GM23338 (cell line): ENCODE measurements at regions not wholly inside any gene's neighbourhood (a gene's known extent, or its start where the extent isn't known, plus 50 kb on each side); places are given as distances from the start of the nearest gene placed in this dataset.

Experiments
- ATAC-seq: fragments of 200-7000 bp; cut with Tn5 transposase; 3 replicates; pipeline ENCODE4 v1.9.1; 2020
- DNase-seq: peaks from one replicate; pipeline ENCODE4 v3.0.0-alpha.2; 2015; ENCODE audit warnings: low spot score
- H2AFZ ChIP-seq: fragments of 200-600 bp; sonication (generic); 2 replicates; pipeline ENCODE4 v1.8.0; 2016; ENCODE audit warnings: antibody characterized with exemption, mild to moderate bottlenecking, moderate library complexity
- H3F3A ChIP-seq: fragments of 200-600 bp; sonication (generic); replicated peaks from 2 replicates; pipeline ENCODE4 v1.8.0; 2017; ENCODE audit warnings: antibody characterized with exemption, mixed run types, low read depth
- H3K27ac ChIP-seq: fragments of 200-600 bp; sonication (generic); 2 replicates; pipeline ENCODE4 v1.6.1; 2016; ENCODE audit warnings: low read depth
- H3K27me3 ChIP-seq: fragments of 200-600 bp; sonication (generic); 2 replicates; pipeline ENCODE4 v1.8.0; 2016; ENCODE audit warnings: mild to moderate bottlenecking, mixed run types, moderate library complexity; ENCODE audit not compliant: insufficient read depth
- H3K36me3 ChIP-seq: fragments of 200-600 bp; sonication (generic); 2 replicates; pipeline ENCODE4 v1.8.0; 2016; ENCODE audit warnings: mild to moderate bottlenecking; ENCODE audit not compliant: insufficient read depth
- H3K4me1 ChIP-seq: fragments of 200-600 bp; sonication (generic); 2 replicates; pipeline ENCODE4 v1.8.0; 2016; ENCODE audit warnings: mild to moderate bottlenecking, moderate library complexity; ENCODE audit not compliant: insufficient read depth
- H3K4me2 ChIP-seq: fragments of 200-600 bp; sonication (generic); 2 replicates; pipeline ENCODE4 v1.7.1; 2017; ENCODE audit warnings: mixed run types
- H3K4me3 ChIP-seq: fragments of 200-600 bp; sonication (generic); 2 replicates; pipeline ENCODE4 v1.6.1; 2016; ENCODE audit warnings: mixed run types
- H3K79me2 ChIP-seq: fragments of 200-600 bp; sonication (generic); replicated peaks from 2 replicates; pipeline ENCODE4 v1.8.0; 2017; ENCODE audit warnings: mild to moderate bottlenecking; ENCODE audit not compliant: insufficient read depth
- H3K9me2 ChIP-seq: fragments of 200-600 bp; sonication (generic); 2 replicates; pipeline ENCODE4 v1.8.0; 2017; ENCODE audit not compliant: insufficient read depth
- H4K20me1 ChIP-seq: fragments of 200-600 bp; sonication (generic); replicated peaks from 2 replicates; pipeline ENCODE4 v1.8.0; 2017; ENCODE audit warnings: mild to moderate bottlenecking; ENCODE audit not compliant: insufficient read depth
- H3K27ac Mint-ChIP-seq: 2 replicates; pipeline ENCODE4 v1.8.0; 2020; ENCODE audit warnings: inconsistent platforms, mild to moderate bottlenecking, moderate library complexity, mixed read lengths
- H3K27me3 Mint-ChIP-seq: 3 replicates; pipeline ENCODE4 v1.8.0; 2022; ENCODE audit warnings: low read depth, mild to moderate bottlenecking, moderate library complexity, mixed read lengths, inconsistent platforms; ENCODE audit not compliant: insufficient read depth, poor library complexity
- H3K36me3 Mint-ChIP-seq: 3 replicates; pipeline ENCODE4 v1.8.0; 2021; ENCODE audit warnings: low read depth, mild to moderate bottlenecking, inconsistent platforms, moderate library complexity, mixed read lengths
- H3K4me1 Mint-ChIP-seq: 3 replicates; pipeline ENCODE4 v1.8.0; 2020; ENCODE audit warnings: mild to moderate bottlenecking, inconsistent platforms, mixed read lengths
- H3K4me3 Mint-ChIP-seq: 3 replicates; pipeline ENCODE4 v1.8.0; 2021; ENCODE audit warnings: moderate library complexity, mild to moderate bottlenecking, inconsistent platforms, mixed read lengths
- H3K9me3 Mint-ChIP-seq: 3 replicates; pipeline ENCODE4 v1.8.0; 2020; ENCODE audit warnings: moderate library complexity, mild to moderate bottlenecking, inconsistent platforms, mixed read lengths
- EZH2 ChIP-seq: fragments of 200-600 bp; sonication (generic); IDR thresholded peaks from one replicate; pipeline ENCODE4 v1.8.0; 2017; ENCODE audit warnings: antibody characterized with exemption, mild to moderate bottlenecking, low read depth; ENCODE audit not compliant: unreplicated experiment
- EZH2phosphoT487 ChIP-seq: fragments of 200-600 bp; sonication (generic); IDR thresholded peaks from one replicate; pipeline ENCODE4 v1.8.1; 2018; ENCODE audit warnings: antibody characterized with exemption; ENCODE audit not compliant: unreplicated experiment
- NANOG ChIP-seq: IDR thresholded peaks from 2 replicates; pipeline ENCODE4 v1.6.1; 2016; ENCODE audit warnings: antibody characterized with exemption, borderline replicate concordance
- STAT1 ChIP-seq: IDR thresholded peaks from one replicate; pipeline ENCODE4 v1.6.1; 2016; ENCODE audit warnings: antibody characterized with exemption; ENCODE audit not compliant: unreplicated experiment
- ZNF114 ChIP-seq: fragments of 250-450 bp; sonication (Bioruptor Pico); IDR thresholded peaks from 2 replicates; pipeline ENCODE4 v1.5.0; 2020; ENCODE audit warnings: mild to moderate bottlenecking, moderate library complexity
- ZNF331 ChIP-seq: fragments of 250-450 bp; sonication (Bioruptor Pico); IDR thresholded peaks from 2 replicates; pipeline ENCODE4 v1.5.0; 2020; ENCODE audit warnings: low read depth, mild to moderate bottlenecking, moderate library complexity
- TF ChIP-seq, protein P1 (sequence below), 2 experiments: fragments of 200-600 bp in 1 of 2; sonication (generic) in 1 of 2; conservative IDR thresholded peaks; 2 replicates each; pipeline versions ENCODE4 v1.5.1 to v1.6.1; 2016 to 2017; ENCODE audit warnings: antibody characterized with exemption in 2 of 2, low read depth in 2 of 2, mild to moderate bottlenecking in 2 of 2, moderate library complexity in 1 of 2
- TF ChIP-seq, protein P2 (sequence below): IDR thresholded peaks from one replicate; pipeline ENCODE4 v1.6.1; 2018; ENCODE audit warnings: antibody characterized with exemption; ENCODE audit not compliant: unreplicated experiment
- TF ChIP-seq, protein P3 (sequence below): IDR thresholded peaks from 2 replicates; pipeline ENCODE4 v1.6.1; 2016; ENCODE audit warnings: antibody characterized with exemption

DNA sequence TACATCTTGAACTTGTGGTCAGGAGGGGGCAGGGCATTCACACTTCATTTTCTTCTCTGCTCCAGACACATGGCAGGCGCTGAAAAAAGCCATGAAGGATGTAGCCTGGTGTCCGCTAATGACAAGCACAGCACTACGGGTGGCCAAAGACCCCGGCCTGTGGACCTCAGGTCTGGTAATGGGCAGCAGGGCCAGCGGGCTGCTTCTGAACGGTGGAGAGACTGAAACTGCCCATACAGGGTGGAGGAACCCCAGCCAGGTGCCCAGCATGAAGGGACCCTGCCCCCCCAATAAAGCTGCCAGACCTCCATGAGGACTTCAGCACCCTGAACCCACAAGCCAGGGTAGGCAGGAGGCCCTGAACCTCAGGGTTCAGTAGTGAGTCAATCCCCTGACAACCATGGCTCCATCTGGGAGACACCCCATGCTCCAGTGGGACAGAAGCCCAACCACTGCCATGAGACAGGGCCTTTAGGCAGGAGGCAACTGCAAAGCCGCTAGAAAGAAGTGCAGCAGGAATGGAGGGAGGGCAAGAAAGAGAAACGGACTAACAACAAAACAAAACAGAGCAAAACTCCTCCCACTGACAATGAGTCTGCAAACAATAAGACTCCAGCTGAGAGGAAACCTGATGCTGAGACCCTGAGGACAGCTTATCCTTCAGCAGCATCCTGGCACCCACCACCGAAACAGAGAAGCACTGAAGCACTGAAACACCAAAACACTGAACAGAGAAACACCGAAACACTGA lies 140.2 kb upstream of the PPP2R2D start (continued):
- TF ChIP-seq, protein P1, sequence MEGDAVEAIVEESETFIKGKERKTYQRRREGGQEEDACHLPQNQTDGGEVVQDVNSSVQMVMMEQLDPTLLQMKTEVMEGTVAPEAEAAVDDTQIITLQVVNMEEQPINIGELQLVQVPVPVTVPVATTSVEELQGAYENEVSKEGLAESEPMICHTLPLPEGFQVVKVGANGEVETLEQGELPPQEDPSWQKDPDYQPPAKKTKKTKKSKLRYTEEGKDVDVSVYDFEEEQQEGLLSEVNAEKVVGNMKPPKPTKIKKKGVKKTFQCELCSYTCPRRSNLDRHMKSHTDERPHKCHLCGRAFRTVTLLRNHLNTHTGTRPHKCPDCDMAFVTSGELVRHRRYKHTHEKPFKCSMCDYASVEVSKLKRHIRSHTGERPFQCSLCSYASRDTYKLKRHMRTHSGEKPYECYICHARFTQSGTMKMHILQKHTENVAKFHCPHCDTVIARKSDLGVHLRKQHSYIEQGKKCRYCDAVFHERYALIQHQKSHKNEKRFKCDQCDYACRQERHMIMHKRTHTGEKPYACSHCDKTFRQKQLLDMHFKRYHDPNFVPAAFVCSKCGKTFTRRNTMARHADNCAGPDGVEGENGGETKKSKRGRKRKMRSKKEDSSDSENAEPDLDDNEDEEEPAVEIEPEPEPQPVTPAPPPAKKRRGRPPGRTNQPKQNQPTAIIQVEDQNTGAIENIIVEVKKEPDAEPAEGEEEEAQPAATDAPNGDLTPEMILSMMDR (conservative IDR thresholded peaks at IDR 0.05; ENCODE audit: low read depth in 2 of 2): no peak
- TF ChIP-seq EZH2phosphoT487: no peak
- TF ChIP-seq, protein P2, sequence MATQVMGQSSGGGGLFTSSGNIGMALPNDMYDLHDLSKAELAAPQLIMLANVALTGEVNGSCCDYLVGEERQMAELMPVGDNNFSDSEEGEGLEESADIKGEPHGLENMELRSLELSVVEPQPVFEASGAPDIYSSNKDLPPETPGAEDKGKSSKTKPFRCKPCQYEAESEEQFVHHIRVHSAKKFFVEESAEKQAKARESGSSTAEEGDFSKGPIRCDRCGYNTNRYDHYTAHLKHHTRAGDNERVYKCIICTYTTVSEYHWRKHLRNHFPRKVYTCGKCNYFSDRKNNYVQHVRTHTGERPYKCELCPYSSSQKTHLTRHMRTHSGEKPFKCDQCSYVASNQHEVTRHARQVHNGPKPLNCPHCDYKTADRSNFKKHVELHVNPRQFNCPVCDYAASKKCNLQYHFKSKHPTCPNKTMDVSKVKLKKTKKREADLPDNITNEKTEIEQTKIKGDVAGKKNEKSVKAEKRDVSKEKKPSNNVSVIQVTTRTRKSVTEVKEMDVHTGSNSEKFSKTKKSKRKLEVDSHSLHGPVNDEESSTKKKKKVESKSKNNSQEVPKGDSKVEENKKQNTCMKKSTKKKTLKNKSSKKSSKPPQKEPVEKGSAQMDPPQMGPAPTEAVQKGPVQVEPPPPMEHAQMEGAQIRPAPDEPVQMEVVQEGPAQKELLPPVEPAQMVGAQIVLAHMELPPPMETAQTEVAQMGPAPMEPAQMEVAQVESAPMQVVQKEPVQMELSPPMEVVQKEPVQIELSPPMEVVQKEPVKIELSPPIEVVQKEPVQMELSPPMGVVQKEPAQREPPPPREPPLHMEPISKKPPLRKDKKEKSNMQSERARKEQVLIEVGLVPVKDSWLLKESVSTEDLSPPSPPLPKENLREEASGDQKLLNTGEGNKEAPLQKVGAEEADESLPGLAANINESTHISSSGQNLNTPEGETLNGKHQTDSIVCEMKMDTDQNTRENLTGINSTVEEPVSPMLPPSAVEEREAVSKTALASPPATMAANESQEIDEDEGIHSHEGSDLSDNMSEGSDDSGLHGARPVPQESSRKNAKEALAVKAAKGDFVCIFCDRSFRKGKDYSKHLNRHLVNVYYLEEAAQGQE: no peak
- TF ChIP-seq, protein P3, sequence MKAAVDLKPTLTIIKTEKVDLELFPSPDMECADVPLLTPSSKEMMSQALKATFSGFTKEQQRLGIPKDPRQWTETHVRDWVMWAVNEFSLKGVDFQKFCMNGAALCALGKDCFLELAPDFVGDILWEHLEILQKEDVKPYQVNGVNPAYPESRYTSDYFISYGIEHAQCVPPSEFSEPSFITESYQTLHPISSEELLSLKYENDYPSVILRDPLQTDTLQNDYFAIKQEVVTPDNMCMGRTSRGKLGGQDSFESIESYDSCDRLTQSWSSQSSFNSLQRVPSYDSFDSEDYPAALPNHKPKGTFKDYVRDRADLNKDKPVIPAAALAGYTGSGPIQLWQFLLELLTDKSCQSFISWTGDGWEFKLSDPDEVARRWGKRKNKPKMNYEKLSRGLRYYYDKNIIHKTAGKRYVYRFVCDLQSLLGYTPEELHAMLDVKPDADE: no peak
- no peak for TF ChIP-seq STAT1
- TF ChIP-seq EZH2: no peak

DNA sequence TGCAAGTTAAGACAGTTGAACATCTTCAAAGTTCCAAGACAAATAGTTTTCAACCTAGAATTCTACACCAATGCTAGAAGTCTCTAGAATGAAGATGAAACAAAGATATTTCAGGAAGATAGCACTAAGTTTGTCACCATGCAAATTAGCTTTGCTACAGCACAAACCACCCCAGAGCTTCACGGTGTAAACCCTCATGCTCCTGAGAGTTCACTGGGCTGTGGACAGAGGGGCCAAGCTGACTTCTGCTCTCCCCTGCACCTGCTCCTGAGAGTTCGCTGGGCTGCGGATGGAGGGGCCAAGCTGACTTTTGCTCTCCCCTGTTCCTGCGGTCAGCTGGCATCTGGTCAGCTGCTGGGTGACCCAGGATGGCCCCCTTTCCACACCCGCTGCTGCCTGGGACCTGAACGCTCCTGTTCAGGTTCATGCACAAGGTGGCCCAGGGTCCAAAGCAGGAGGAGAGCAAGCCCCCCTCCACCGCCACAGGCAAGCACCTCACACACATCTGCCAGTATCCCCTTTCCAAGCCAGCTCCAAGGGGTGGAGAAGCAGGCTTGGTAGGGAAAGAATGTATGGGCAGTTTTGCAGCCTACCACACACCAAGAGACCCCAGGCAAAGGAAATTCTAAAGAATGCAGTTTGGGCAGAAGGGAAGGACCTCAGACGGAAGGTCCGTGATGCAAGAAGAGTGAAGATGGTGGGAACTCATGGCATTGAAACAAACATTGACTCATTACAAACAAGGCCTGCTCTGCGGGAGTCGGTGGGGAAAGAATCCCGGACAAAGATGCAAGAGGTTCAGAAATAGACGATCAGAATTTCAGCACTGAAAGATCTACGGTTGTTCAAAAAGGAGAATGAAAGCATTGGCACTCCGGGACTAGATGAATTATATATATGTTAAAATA lies 137.8 kb upstream of the PPP2R2D start:
- ATAC-seq (no peak), DNase-seq (no peak)
- H3K27me3 Mint-ChIP-seq: peaks cover 4% of the 10 kb centered on the region
- Histone ChIP-seq H3K36me3 (no peaks in the 10 kb centered on the region), H3K4me1 (peaks cover 15% of the 10 kb centered on the region; the same call in 1 of the 2 replicates), H3F3A (no peaks in the 10 kb centered on the region; the same call in 1 of the 2 replicates), H3K4me3 (no peak overlapping the region), H3K79me2 (no peaks in the 10 kb centered on the region), H2AFZ (no peak overlapping the region), H3K9me2 (no peaks in the 10 kb centered on the region), H3K27me3 (no peaks in the 10 kb centered on the region), H3K4me2 (no peak overlapping the region), H3K27ac (no peak overlapping the region), H4K20me1 (no peaks in the 10 kb centered on the region)
- TF ChIP-seq, protein P3: no peak
- TF ChIP-seq ZNF331 (CRISPR knock-in tag): no peak
- no peak for TF ChIP-seq STAT1
- TF ChIP-seq ZNF114 (CRISPR knock-in tag): no peak
- TF ChIP-seq NANOG: no peak
- no peak overlapping the region for H3K4me3 Mint-ChIP-seq
- peaks cover 32% of the 10 kb centered on the region for H3K4me1 Mint-ChIP-seq
- peaks cover 5% of the 10 kb centered on the region for H3K9me3 Mint-ChIP-seq
- H3K36me3 Mint-ChIP-seq: no peaks in the 10 kb centered on the region
- no peak overlapping the region for H3K27ac Mint-ChIP-seq
